Hepatocyte (in vitro differentiated cells): ENCODE measurements at regions not wholly inside any gene's neighbourhood (a gene's known extent, or its start where the extent isn't known, plus 50 kb on each side); places are given as distances from the start of the nearest gene placed in this dataset.

Source experiments
- EZH2 ChIP-seq: fragments of 200-600 bp; sonication (generic); IDR thresholded peaks from 2 replicates; pipeline ENCODE4 v1.6.1; 2016; ENCODE audit warnings: antibody characterized with exemption, mild to moderate bottlenecking, borderline replicate concordance
- EZH2phosphoT487 ChIP-seq: fragments of 200-600 bp; sonication (generic); IDR thresholded peaks from one replicate; pipeline ENCODE4 v1.6.1; 2018; ENCODE audit warnings: antibody characterized with exemption, mild to moderate bottlenecking, low read depth, moderate library complexity; ENCODE audit not compliant: unreplicated experiment, severe bottlenecking
- TF ChIP-seq, protein P1 (sequence below): fragments of 200-600 bp; sonication (generic); IDR thresholded peaks from 2 replicates; pipeline ENCODE4 v1.5.1; 2016; ENCODE audit warnings: antibody characterized with exemption, mild to moderate bottlenecking; ENCODE audit not compliant: poor library complexity

DNA sequence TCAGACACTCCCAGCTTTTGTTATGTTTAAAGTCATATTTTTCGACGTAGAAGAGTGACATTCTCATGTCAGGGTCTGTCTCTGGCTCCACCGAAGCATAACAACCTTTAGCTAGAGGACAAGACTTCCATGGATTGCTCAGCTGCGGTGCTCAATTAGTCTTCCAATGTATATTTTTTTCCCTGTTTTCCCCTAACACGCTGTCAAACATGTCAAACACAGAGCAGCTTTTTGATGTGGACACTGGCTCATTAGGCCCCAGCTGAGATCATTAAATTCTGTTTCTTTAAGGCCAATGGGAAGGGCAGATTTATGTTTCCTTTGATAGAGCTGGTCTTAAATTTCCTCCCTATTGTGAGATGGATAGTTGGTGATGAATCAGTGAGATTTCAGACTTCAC lies 525.4 kb downstream of the PIK3C3 start:
- TF ChIP-seq EZH2 (no peak), EZH2phosphoT487 (no peak)
- TF ChIP-seq, protein P1, sequence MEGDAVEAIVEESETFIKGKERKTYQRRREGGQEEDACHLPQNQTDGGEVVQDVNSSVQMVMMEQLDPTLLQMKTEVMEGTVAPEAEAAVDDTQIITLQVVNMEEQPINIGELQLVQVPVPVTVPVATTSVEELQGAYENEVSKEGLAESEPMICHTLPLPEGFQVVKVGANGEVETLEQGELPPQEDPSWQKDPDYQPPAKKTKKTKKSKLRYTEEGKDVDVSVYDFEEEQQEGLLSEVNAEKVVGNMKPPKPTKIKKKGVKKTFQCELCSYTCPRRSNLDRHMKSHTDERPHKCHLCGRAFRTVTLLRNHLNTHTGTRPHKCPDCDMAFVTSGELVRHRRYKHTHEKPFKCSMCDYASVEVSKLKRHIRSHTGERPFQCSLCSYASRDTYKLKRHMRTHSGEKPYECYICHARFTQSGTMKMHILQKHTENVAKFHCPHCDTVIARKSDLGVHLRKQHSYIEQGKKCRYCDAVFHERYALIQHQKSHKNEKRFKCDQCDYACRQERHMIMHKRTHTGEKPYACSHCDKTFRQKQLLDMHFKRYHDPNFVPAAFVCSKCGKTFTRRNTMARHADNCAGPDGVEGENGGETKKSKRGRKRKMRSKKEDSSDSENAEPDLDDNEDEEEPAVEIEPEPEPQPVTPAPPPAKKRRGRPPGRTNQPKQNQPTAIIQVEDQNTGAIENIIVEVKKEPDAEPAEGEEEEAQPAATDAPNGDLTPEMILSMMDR: no peak
